Astrocyte (in vitro differentiated cells and primary cell): ENCODE measurements at regions not wholly inside any gene's neighbourhood (a gene's known extent, or its start where the extent isn't known, plus 50 kb on each side); places are given as distances from the start of the nearest gene placed in this dataset.

ENCODE experiments used
- EZH2 ChIP-seq: IDR thresholded peaks from 2 replicates; pipeline ENCODE4 v1.6.1; 2012; ENCODE audit warnings: mild to moderate bottlenecking, low read length, inconsistent platforms; ENCODE audit not compliant: insufficient read depth
- TF ChIP-seq, protein P1 (sequence below): IDR thresholded peaks from 2 replicates; pipeline ENCODE4 v1.5.1; 2011; ENCODE audit warnings: low read depth, mild to moderate bottlenecking, inconsistent platforms, low read length, moderate library complexity; ENCODE audit not compliant: insufficient read depth

DNA sequence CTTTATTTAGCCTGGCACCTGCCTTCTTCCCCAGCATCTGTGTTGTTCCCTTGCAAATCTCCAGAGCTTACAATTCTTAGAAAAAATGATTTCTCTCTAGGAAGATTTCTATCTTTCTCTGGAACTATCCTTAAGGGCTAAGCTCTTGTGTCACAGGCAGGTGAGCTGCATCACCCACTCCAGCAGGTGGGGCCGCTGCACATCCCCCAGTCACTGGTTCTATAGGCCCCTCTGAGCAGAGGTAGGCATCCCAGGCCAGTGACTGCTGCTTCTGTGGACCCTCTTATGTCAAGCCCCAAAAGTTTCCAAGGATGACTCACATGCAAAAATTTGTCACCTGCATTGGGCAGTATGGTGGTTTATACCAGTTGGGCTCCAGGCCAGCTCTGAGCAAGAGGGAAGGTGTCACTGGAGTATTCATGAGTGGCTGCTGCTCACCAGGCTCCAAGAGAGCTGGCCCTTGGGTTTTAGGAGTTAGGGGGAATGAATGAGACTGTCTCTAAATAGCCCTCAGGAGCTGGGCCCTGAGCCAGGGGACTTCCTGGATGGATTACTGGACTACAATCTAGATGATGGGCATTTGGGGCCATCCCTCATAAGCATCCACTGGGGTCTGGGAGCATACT lies 208.1 kb upstream of the EOLA2 start:
- TF ChIP-seq EZH2: no peak
- TF ChIP-seq, protein P1, sequence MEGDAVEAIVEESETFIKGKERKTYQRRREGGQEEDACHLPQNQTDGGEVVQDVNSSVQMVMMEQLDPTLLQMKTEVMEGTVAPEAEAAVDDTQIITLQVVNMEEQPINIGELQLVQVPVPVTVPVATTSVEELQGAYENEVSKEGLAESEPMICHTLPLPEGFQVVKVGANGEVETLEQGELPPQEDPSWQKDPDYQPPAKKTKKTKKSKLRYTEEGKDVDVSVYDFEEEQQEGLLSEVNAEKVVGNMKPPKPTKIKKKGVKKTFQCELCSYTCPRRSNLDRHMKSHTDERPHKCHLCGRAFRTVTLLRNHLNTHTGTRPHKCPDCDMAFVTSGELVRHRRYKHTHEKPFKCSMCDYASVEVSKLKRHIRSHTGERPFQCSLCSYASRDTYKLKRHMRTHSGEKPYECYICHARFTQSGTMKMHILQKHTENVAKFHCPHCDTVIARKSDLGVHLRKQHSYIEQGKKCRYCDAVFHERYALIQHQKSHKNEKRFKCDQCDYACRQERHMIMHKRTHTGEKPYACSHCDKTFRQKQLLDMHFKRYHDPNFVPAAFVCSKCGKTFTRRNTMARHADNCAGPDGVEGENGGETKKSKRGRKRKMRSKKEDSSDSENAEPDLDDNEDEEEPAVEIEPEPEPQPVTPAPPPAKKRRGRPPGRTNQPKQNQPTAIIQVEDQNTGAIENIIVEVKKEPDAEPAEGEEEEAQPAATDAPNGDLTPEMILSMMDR: no peak
